Gastroesophageal sphincter (tissue), 3 donors: ENCODE measurements at regions not wholly inside any gene's neighbourhood (a gene's known extent, or its start where the extent isn't known, plus 50 kb on each side); places are given as distances from the start of the nearest gene placed in this dataset.

Source experiments
- EP300 ChIP-seq: sonication (generic); formaldehyde crosslinking; IDR thresholded peaks from one replicate; pipeline ENCODE4 v1.6.1; 2017; ENCODE audit warnings: antibody characterized with exemption, mild to moderate bottlenecking
- POLR2A ChIP-seq, 2 donors: fragments of 450-650 bp; IDR thresholded peaks; one replicate each; pipeline ENCODE4 v1.6.1; 2017; ENCODE audit warnings: antibody characterized with exemption in 2 of 2, mild to moderate bottlenecking in 2 of 2, moderate library complexity in 1 of 2
- TF ChIP-seq, protein P1 (sequence below), 4 experiments: fragments of 200-600 bp in 2 of 4; fragments of 450-650 bp in 2 of 4; sonication (generic) in 1 of 4; IDR thresholded peaks; one replicate each; pipeline ENCODE4 v1.5.1; 2017 to 2019; ENCODE audit warnings: antibody characterized with exemption in 4 of 4, mild to moderate bottlenecking in 2 of 4, moderate library complexity in 2 of 4

GRCh38 chr10:64547168-64547567 is 1026.0 kb downstream of the REEP3 start:
- TF ChIP-seq, protein P1, sequence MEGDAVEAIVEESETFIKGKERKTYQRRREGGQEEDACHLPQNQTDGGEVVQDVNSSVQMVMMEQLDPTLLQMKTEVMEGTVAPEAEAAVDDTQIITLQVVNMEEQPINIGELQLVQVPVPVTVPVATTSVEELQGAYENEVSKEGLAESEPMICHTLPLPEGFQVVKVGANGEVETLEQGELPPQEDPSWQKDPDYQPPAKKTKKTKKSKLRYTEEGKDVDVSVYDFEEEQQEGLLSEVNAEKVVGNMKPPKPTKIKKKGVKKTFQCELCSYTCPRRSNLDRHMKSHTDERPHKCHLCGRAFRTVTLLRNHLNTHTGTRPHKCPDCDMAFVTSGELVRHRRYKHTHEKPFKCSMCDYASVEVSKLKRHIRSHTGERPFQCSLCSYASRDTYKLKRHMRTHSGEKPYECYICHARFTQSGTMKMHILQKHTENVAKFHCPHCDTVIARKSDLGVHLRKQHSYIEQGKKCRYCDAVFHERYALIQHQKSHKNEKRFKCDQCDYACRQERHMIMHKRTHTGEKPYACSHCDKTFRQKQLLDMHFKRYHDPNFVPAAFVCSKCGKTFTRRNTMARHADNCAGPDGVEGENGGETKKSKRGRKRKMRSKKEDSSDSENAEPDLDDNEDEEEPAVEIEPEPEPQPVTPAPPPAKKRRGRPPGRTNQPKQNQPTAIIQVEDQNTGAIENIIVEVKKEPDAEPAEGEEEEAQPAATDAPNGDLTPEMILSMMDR (IDR thresholded peaks at IDR 0.05), result no peak
- TF ChIP-seq POLR2A (IDR thresholded peaks at IDR 0.05), result no peak
- no peak for TF ChIP-seq EP300
